Effector memory CD8-positive, alpha-beta T cell (primary cell): ENCODE measurements at regions not wholly inside any gene's neighbourhood (a gene's known extent, or its start where the extent isn't known, plus 50 kb on each side); places are given as distances from the start of the nearest gene placed in this dataset.

ENCODE experiments used
- ATAC-seq: fragments of 150-1000 bp; cut with Tn5 transposase; replicated peaks from 2 replicates; pipeline ENCODE4 v1.10.0; 2021; ENCODE audit warnings: mild to moderate bottlenecking, moderate library complexity
- DNase-seq, 3 experiments: peaks; one replicate each; pipeline ENCODE4 v3.0.0; 2021
- H3K27ac Mint-ChIP-seq, 2 donors: one replicate each; pipeline ENCODE4 v1.8.0; 2022; ENCODE audit warnings: mild to moderate bottlenecking in 2 of 2, mixed read lengths in 2 of 2, moderate library complexity in 2 of 2
- H3K27me3 Mint-ChIP-seq, 2 donors: one replicate each; pipeline ENCODE4 v1.8.0; 2022; ENCODE audit warnings: mixed read lengths in 2 of 2
- H3K36me3 Mint-ChIP-seq: one replicate; pipeline ENCODE4 v1.8.0; 2022; ENCODE audit warnings: mild to moderate bottlenecking, moderate library complexity, mixed read lengths; ENCODE audit not compliant: insufficient read depth
- H3K4me1 Mint-ChIP-seq, 2 donors: one replicate each; pipeline ENCODE4 v1.8.0; 2022; ENCODE audit warnings: low read depth in 2 of 2, mixed read lengths in 2 of 2
- H3K4me3 Mint-ChIP-seq, 2 donors: one replicate each; pipeline ENCODE4 v1.8.0; 2022; ENCODE audit warnings: mild to moderate bottlenecking in 2 of 2, mixed read lengths in 2 of 2, moderate library complexity in 2 of 2
- H3K9me3 Mint-ChIP-seq, 2 donors: one replicate each; pipeline ENCODE4 v1.8.0; 2022; ENCODE audit warnings: mixed read lengths in 2 of 2

GRCh38 chr12:69097619-69098368 is 141.6 kb upstream of the CPSF6 start:
- Mint-ChIP-seq H3K4me3 (no peak overlapping the region), H3K27ac (no peak overlapping the region), H3K4me1 (no peaks in the 10 kb centered on the region), H3K9me3 (no peaks in the 10 kb centered on the region), H3K27me3 (peaks cover 18 to 29% of the 10 kb centered on the region in 2 donors), H3K36me3 (no peaks in the 10 kb centered on the region)
- DNase-seq = no peak
- no peak for ATAC-seq

- Mint-ChIP-seq H3K4me1 (no peaks in the 10 kb centered on the region), H3K9me3 (no peaks in the 10 kb centered on the region), H3K36me3 (peaks cover 2% of the 10 kb centered on the region), H3K27me3 (peaks cover 10 to 18% of the 10 kb centered on the region in 2 donors), H3K4me3 (no peak overlapping the region), H3K27ac (no peak overlapping the region)
- ATAC-seq = no peak
- DNase-seq = no peak
Observed at GRCh38 chr12:69099201-69099837, 140.1 kb upstream of the CPSF6 start.

- Mint-ChIP-seq H3K4me1 (no peaks in the 10 kb centered on the region), H3K27me3 (peaks cover 10 to 18% of the 10 kb centered on the region in 2 donors), H3K9me3 (no peaks in the 10 kb centered on the region), H3K4me3 (no peak overlapping the region), H3K27ac (no peak overlapping the region), H3K36me3 (peaks cover 2% of the 10 kb centered on the region)
- DNase-seq (no peak), ATAC-seq (no peak)
Observed at GRCh38 chr12:69101505-69101904, 137.9 kb upstream of the CPSF6 start.

GRCh38 chr12:69102856-69103255 is 136.5 kb upstream of the CPSF6 start:
- H3K9me3 Mint-ChIP-seq = no peaks in the 10 kb centered on the region
- ATAC-seq = no peak
- H3K36me3 Mint-ChIP-seq = peaks cover 2% of the 10 kb centered on the region
- no peak overlapping the region for H3K4me3 Mint-ChIP-seq
- no peak for DNase-seq
- H3K27ac Mint-ChIP-seq = no peak overlapping the region
- H3K27me3 Mint-ChIP-seq = peaks cover 10 to 18% of the 10 kb centered on the region in 2 donors
- H3K4me1 Mint-ChIP-seq = no peaks in the 10 kb centered on the region

GRCh38 chr12:69105101-69105962 is 134.0 kb upstream of the CPSF6 start:
- DNase-seq (no peak), ATAC-seq (no peak)
- Mint-ChIP-seq H3K27ac (no peak overlapping the region), H3K27me3 (peaks cover 11 to 20% of the 10 kb centered on the region in 2 donors), H3K9me3 (no peaks in the 10 kb centered on the region), H3K4me3 (no peak overlapping the region), H3K36me3 (peaks cover 2% of the 10 kb centered on the region), H3K4me1 (no peaks in the 10 kb centered on the region)

GRCh38 chr12:69106482-69107118 is 132.8 kb upstream of the CPSF6 start:
- no peak for ATAC-seq
- H3K27me3 Mint-ChIP-seq = peaks cover 15 to 16% of the 10 kb centered on the region in 2 donors
- H3K9me3 Mint-ChIP-seq = no peaks in the 10 kb centered on the region
- peaks cover 2% of the 10 kb centered on the region for H3K36me3 Mint-ChIP-seq
- no peak for DNase-seq
- H3K4me1 Mint-ChIP-seq = no peaks in the 10 kb centered on the region
- no peak overlapping the region for H3K4me3 Mint-ChIP-seq
- no peak overlapping the region for H3K27ac Mint-ChIP-seq

- DNase-seq = no peak
- no peak for ATAC-seq
- H3K9me3 Mint-ChIP-seq = no peaks in the 10 kb centered on the region
- H3K36me3 Mint-ChIP-seq = peaks cover 2% of the 10 kb centered on the region
- H3K27ac Mint-ChIP-seq = no peak overlapping the region
- H3K4me1 Mint-ChIP-seq = no peaks in the 10 kb centered on the region
- H3K4me3 Mint-ChIP-seq = no peak overlapping the region
- peaks cover 15 to 16% of the 10 kb centered on the region in 2 donors for H3K27me3 Mint-ChIP-seq
Observed at GRCh38 chr12:69107541-69107940, 131.8 kb upstream of the CPSF6 start.

- Mint-ChIP-seq H3K27me3 (peaks cover 15 to 16% of the 10 kb centered on the region in 2 donors), H3K27ac (no peak overlapping the region), H3K4me3 (no peak overlapping the region), H3K36me3 (peaks cover 1% of the 10 kb centered on the region), H3K4me1 (no peaks in the 10 kb centered on the region), H3K9me3 (no peaks in the 10 kb centered on the region)
- DNase-seq (no peak), ATAC-seq (no peak)
Observed at GRCh38 chr12:69108037-69108436, 131.3 kb upstream of the CPSF6 start.

GRCh38 chr12:69112616-69113015 is 126.8 kb upstream of the CPSF6 start:
- H3K4me3 Mint-ChIP-seq = no peak overlapping the region
- ATAC-seq (no peak), DNase-seq (no peak)
- H3K36me3 Mint-ChIP-seq = no peaks in the 10 kb centered on the region
- no peaks in the 10 kb centered on the region for H3K4me1 Mint-ChIP-seq
- no peak overlapping the region for H3K27ac Mint-ChIP-seq
- peaks cover 15 to 27% of the 10 kb centered on the region in 2 donors for H3K27me3 Mint-ChIP-seq
- H3K9me3 Mint-ChIP-seq = no peaks in the 10 kb centered on the region

GRCh38 chr12:69115099-69115498 is 124.3 kb upstream of the CPSF6 start:
- Mint-ChIP-seq H3K36me3 (no peaks in the 10 kb centered on the region), H3K4me1 (no peaks in the 10 kb centered on the region), H3K27me3 (peaks cover 7 to 17% of the 10 kb centered on the region in 2 donors), H3K9me3 (no peaks in the 10 kb centered on the region), H3K4me3 (no peak overlapping the region), H3K27ac (no peak overlapping the region)
- DNase-seq = no peak
- ATAC-seq = no peak

GRCh38 chr12:69115951-69116350 is 123.4 kb upstream of the CPSF6 start:
- Mint-ChIP-seq H3K4me3 (no peak overlapping the region), H3K27ac (no peak overlapping the region), H3K36me3 (no peaks in the 10 kb centered on the region), H3K27me3 (peaks cover 0 to 11% of the 10 kb centered on the region in 2 donors), H3K9me3 (no peaks in the 10 kb centered on the region), H3K4me1 (no peaks in the 10 kb centered on the region)
- no peak for DNase-seq
- ATAC-seq = no peak

- no peak overlapping the region for H3K4me3 Mint-ChIP-seq
- H3K27me3 Mint-ChIP-seq = peaks cover under 1 to 11% of the 10 kb centered on the region in 2 donors
- ATAC-seq = no peak
- H3K36me3 Mint-ChIP-seq = no peaks in the 10 kb centered on the region
- no peaks in the 10 kb centered on the region for H3K9me3 Mint-ChIP-seq
- DNase-seq = no peak
- no peaks in the 10 kb centered on the region for H3K4me1 Mint-ChIP-seq
- no peak overlapping the region for H3K27ac Mint-ChIP-seq
Observed at GRCh38 chr12:69117566-69118266, 121.7 kb upstream of the CPSF6 start.

GRCh38 chr12:69118516-69118915 is 120.9 kb upstream of the CPSF6 start:
- H3K4me3 Mint-ChIP-seq = no peak overlapping the region
- ATAC-seq (no peak), DNase-seq (no peak)
- no peaks in the 10 kb centered on the region for H3K36me3 Mint-ChIP-seq
- peaks cover 8 to 11% of the 10 kb centered on the region in 2 donors for H3K27me3 Mint-ChIP-seq
- no peak overlapping the region for H3K27ac Mint-ChIP-seq
- no peaks in the 10 kb centered on the region for H3K4me1 Mint-ChIP-seq
- H3K9me3 Mint-ChIP-seq = no peaks in the 10 kb centered on the region
